Mesenchymal stem cell (in vitro differentiated cells and primary cell): ENCODE measurements at regions not wholly inside any gene's neighbourhood (a gene's known extent, or its start where the extent isn't known, plus 50 kb on each side); places are given as distances from the start of the nearest gene placed in this dataset.

Experiments used
- DNase-seq: peaks from one replicate; pipeline ENCODE4 v3.0.0-alpha.2; 2013
- H2AFZ ChIP-seq: one replicate; pipeline ENCODE4 v1.6.1; 2013; ENCODE audit warnings: low read depth, mild to moderate bottlenecking, control low read depth, inconsistent platforms, low read length, moderate library complexity
- H2AK5ac ChIP-seq: 2 replicates; pipeline ENCODE4 v1.6.1; 2013; ENCODE audit warnings: low read length, moderate library complexity, mild to moderate bottlenecking, inconsistent platforms; ENCODE audit not compliant: severe bottlenecking
- H2BK120ac ChIP-seq: one replicate; pipeline ENCODE4 v1.6.1; 2013; ENCODE audit warnings: low read depth, mild to moderate bottlenecking, inconsistent platforms, low read length, moderate library complexity
- H2BK12ac ChIP-seq, 2 experiments: one replicate each; pipeline ENCODE4 v1.6.1; 2013; ENCODE audit warnings: inconsistent platforms in 2 of 2, low read length in 2 of 2, mild to moderate bottlenecking in 2 of 2, moderate library complexity in 2 of 2, control low read depth in 1 of 2
- H2BK15ac ChIP-seq: one replicate; pipeline ENCODE4 v1.6.1; 2013; ENCODE audit warnings: mild to moderate bottlenecking, low read depth, inconsistent platforms; ENCODE audit not compliant: poor library complexity, severe bottlenecking
- H2BK5ac ChIP-seq: 2 replicates; pipeline ENCODE4 v1.6.1; 2013; ENCODE audit warnings: low read depth, mild to moderate bottlenecking, low read length, control low read depth, inconsistent platforms; ENCODE audit not compliant: poor library complexity, severe bottlenecking
- H3K14ac ChIP-seq, 2 experiments: one replicate each; pipeline ENCODE4 v1.6.1; 2013; ENCODE audit warnings: inconsistent platforms in 2 of 2, low read length in 2 of 2, control low read depth in 1 of 2, mild to moderate bottlenecking in 1 of 2, moderate library complexity in 1 of 2
- H3K18ac ChIP-seq, 2 experiments: one replicate each; pipeline ENCODE4 v1.6.1; 2013; ENCODE audit warnings: inconsistent platforms in 2 of 2, low read length in 2 of 2, control low read depth in 1 of 2, low read depth in 1 of 2, mild to moderate bottlenecking in 1 of 2
- H3K23ac ChIP-seq, 2 experiments: one replicate each; pipeline ENCODE4 v1.6.1; 2013; ENCODE audit warnings: inconsistent platforms in 2 of 2, low read length in 2 of 2, mild to moderate bottlenecking in 2 of 2, moderate library complexity in 2 of 2, control low read depth in 1 of 2
- H3K27ac ChIP-seq: 2 replicates; pipeline ENCODE4 v1.5.1; 2013; ENCODE audit warnings: mild to moderate bottlenecking, moderate library complexity, low read length, control low read depth, inconsistent platforms; ENCODE audit not compliant: poor library complexity, severe bottlenecking
- H3K27me3 ChIP-seq, 2 experiments: 2 replicates each; pipeline versions ENCODE4 v1.6.1 to v1.7.0; 2013; ENCODE audit warnings: low read length in 2 of 2, mild to moderate bottlenecking in 2 of 2, moderate library complexity in 2 of 2, control low read depth in 1 of 2, inconsistent platforms in 1 of 2; ENCODE audit not compliant: control insufficient read depth in 1 of 2, insufficient read depth in 1 of 2
- H3K36me3 ChIP-seq, 2 experiments: 2 replicates each; pipeline versions ENCODE4 v1.6.1 to v1.7.0; 2013; ENCODE audit warnings: low read length in 2 of 2, control low read depth in 1 of 2, inconsistent platforms in 1 of 2, low read depth in 1 of 2, mild to moderate bottlenecking in 1 of 2; ENCODE audit not compliant: insufficient read depth in 2 of 2, control insufficient read depth in 1 of 2
- H3K4ac ChIP-seq, 2 experiments: one replicate each; pipeline ENCODE4 v1.6.1; 2013; ENCODE audit warnings: inconsistent platforms in 2 of 2, low read length in 2 of 2, mild to moderate bottlenecking in 2 of 2, moderate library complexity in 2 of 2, control low read depth in 1 of 2, low read depth in 1 of 2
- H3K4me1 ChIP-seq: 2 replicates; pipeline ENCODE4 v1.6.1; 2013; ENCODE audit warnings: low read depth, low read length, control low read depth; ENCODE audit not compliant: control insufficient read depth, insufficient read depth
- H3K4me2 ChIP-seq: 2 replicates; pipeline ENCODE4 v1.6.1; 2013; ENCODE audit warnings: low read length, mild to moderate bottlenecking, inconsistent platforms; ENCODE audit not compliant: poor library complexity, severe bottlenecking
- H3K4me3 ChIP-seq, 2 experiments: 2 replicates each; pipeline versions ENCODE4 v1.5.1 to v1.7.0; 2013; ENCODE audit warnings: low read length in 2 of 2, mild to moderate bottlenecking in 2 of 2, control low read depth in 1 of 2, low read depth in 1 of 2; ENCODE audit not compliant: insufficient read depth in 1 of 2
- H3K79me1 ChIP-seq: replicated peaks from 2 replicates; pipeline ENCODE4 v1.6.1; 2013; ENCODE audit warnings: mild to moderate bottlenecking, control low read depth, low read length, inconsistent platforms; ENCODE audit not compliant: poor library complexity, severe bottlenecking
- H3K9ac ChIP-seq: 2 replicates; pipeline ENCODE4 v1.7.0; 2013; ENCODE audit warnings: mild to moderate bottlenecking, low read length, moderate library complexity
- H3K9me3 ChIP-seq: 2 replicates; pipeline ENCODE4 v1.7.0; 2013; ENCODE audit warnings: mild to moderate bottlenecking, low read length; ENCODE audit not compliant: control insufficient read depth
- H4K8ac ChIP-seq: one replicate; pipeline ENCODE4 v1.6.1; 2013; ENCODE audit warnings: inconsistent platforms, mild to moderate bottlenecking, low read length, moderate library complexity
- H4K91ac ChIP-seq: one replicate; pipeline ENCODE4 v1.6.1; 2013; ENCODE audit warnings: mild to moderate bottlenecking, low read length, inconsistent platforms
- WGBS: methylation state at CpG from one replicate; pipeline ENCODE4 v1.1.7; 2013; ENCODE audit warnings: mixed read lengths; 5-methylcytosine and 5-hydroxymethylcytosine counted together

- Histone ChIP-seq H3K79me1 (no peaks in the 10 kb centered on the region), H3K36me3 (no peaks in the 10 kb centered on the region), H2BK15ac (no peak overlapping the region), H2AFZ (no peak overlapping the region), H3K4me2 (no peak overlapping the region), H3K18ac (no peak overlapping the region), H2BK5ac (no peak overlapping the region), H2BK120ac (no peak overlapping the region), H3K27me3 (no peaks in the 10 kb centered on the region), H3K4me3 (no peak overlapping the region), H4K91ac (no peak overlapping the region), H3K23ac (no peak overlapping the region), H3K4ac (peak overlapping the region in 1 of 2 experiments; percentile 20), H3K27ac (no peak overlapping the region), H3K9me3 (no peaks in the 10 kb centered on the region), H3K9ac (no peak overlapping the region), H2AK5ac (no peak overlapping the region), H3K4me1 (peaks cover 4% of the 10 kb centered on the region), H2BK12ac (peak overlapping the region in 1 of 2 experiments; percentile 51), H3K14ac (no peak overlapping the region), H4K8ac (no peak overlapping the region)
- WGBS: 100% methylated on average over 2 of the region's 2 CpGs
- no peak for DNase-seq
Measured at GRCh38 chr1:58936973-58937372, 153.1 kb upstream of the JUN start.

DNA sequence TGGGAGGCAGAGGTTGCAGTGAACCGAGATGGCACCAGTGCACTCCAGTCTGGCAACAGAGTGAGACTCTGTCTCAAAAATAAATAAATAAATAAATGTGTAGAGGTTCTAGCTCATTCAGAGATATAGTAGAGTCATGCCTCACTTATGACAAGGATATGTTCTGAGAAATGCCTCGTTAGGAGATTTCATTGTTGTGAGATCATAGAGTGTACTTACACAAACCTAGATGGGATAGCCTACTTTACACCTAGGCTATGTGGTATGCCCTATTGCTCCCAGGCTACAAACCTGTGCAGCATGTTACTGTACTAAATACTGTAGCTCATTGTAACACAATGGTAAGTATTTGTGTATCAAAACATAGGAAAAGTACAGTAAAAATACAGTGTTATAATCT is 155.3 kb upstream of the JUN start:
- no peak for DNase-seq
- Histone ChIP-seq H2AK5ac (no peak overlapping the region), H2BK120ac (no peak overlapping the region), H2BK5ac (no peak overlapping the region), H2AFZ (no peak overlapping the region), H3K79me1 (no peaks in the 10 kb centered on the region), H3K9ac (no peak overlapping the region), H3K4me3 (no peak overlapping the region), H4K91ac (no peak overlapping the region), H3K27ac (no peak overlapping the region), H3K18ac (no peak overlapping the region), H3K9me3 (no peaks in the 10 kb centered on the region), H3K4me1 (peaks cover 3% of the 10 kb centered on the region), H3K4me2 (no peak overlapping the region), H3K23ac (no peak overlapping the region), H2BK12ac (no peak overlapping the region), H3K36me3 (no peaks in the 10 kb centered on the region), H3K14ac (no peak overlapping the region), H3K27me3 (no peaks in the 10 kb centered on the region), H2BK15ac (no peak overlapping the region), H3K4ac (no peak overlapping the region), H4K8ac (no peak overlapping the region)
- 86% methylated on average over 2 of the region's 2 CpGs for whole genome bisulfite sequencing

GRCh38 chr1:58939666-58940370 is 156.0 kb upstream of the JUN start:
- Histone ChIP-seq H2BK5ac (no peak overlapping the region), H4K8ac (no peak overlapping the region), H2AFZ (no peak overlapping the region), H4K91ac (no peak overlapping the region), H2AK5ac (no peak overlapping the region), H3K4me1 (peaks cover 3% of the 10 kb centered on the region), H3K23ac (no peak overlapping the region), H3K4ac (no peak overlapping the region), H2BK120ac (no peak overlapping the region), H3K9me3 (no peaks in the 10 kb centered on the region), H2BK12ac (no peak overlapping the region), H3K79me1 (no peaks in the 10 kb centered on the region), H3K14ac (no peak overlapping the region), H3K27ac (no peak overlapping the region), H3K4me2 (no peak overlapping the region), H3K9ac (no peak overlapping the region), H3K4me3 (no peak overlapping the region), H3K27me3 (no peaks in the 10 kb centered on the region), H3K18ac (no peak overlapping the region), H3K36me3 (no peaks in the 10 kb centered on the region), H2BK15ac (no peak overlapping the region)
- DNase-seq: no peak
- 92% methylated on average over 6 of the region's 6 CpGs for WGBS

GRCh38 chr1:58941471-58942289 is 157.8 kb upstream of the JUN start:
- H2BK120ac ChIP-seq: no peak overlapping the region
- H3K36me3 ChIP-seq: no peaks in the 10 kb centered on the region
- H3K79me1 ChIP-seq: no peaks in the 10 kb centered on the region
- H3K9ac ChIP-seq: no peak overlapping the region
- no peak overlapping the region for H2BK12ac ChIP-seq
- H2BK5ac ChIP-seq: no peak overlapping the region
- no peak overlapping the region for H3K23ac ChIP-seq
- H3K4me1 ChIP-seq: peaks cover 3% of the 10 kb centered on the region
- no peak overlapping the region for H3K27ac ChIP-seq
- H3K4me2 ChIP-seq: no peak overlapping the region
- peak overlapping the region in 1 of 2 experiments; percentile 0 for H3K4ac ChIP-seq
- H4K91ac ChIP-seq: no peak overlapping the region
- no peak overlapping the region for H3K4me3 ChIP-seq
- no peak overlapping the region for H2AK5ac ChIP-seq
- H3K18ac ChIP-seq: no peak overlapping the region
- H4K8ac ChIP-seq: peak overlapping the region; percentile 78
- no peak overlapping the region for H2AFZ ChIP-seq
- no peak overlapping the region for H2BK15ac ChIP-seq
- WGBS: 77% methylated on average over 4 of the region's 4 CpGs
- DNase-seq: no peak
- H3K27me3 ChIP-seq: no peaks in the 10 kb centered on the region
- no peak overlapping the region for H3K14ac ChIP-seq
- no peaks in the 10 kb centered on the region for H3K9me3 ChIP-seq
